ENCODE measurements at regions not wholly inside any gene's neighbourhood (a gene's known extent, or its start where the extent isn't known, plus 50 kb on each side); places are given as distances from the start of the nearest gene placed in this dataset.
"Not testable (repeated sequence)": the region's sequence is repeated elsewhere in the genome, so short reads cannot be mapped to it uniquely, and the experiment has no call there.

GRCh38 chr4:84244346-84244801 is 254.7 kb downstream of the NKX6-1 start:
- H3K36me3 ChIP-seq (ENCODE audit: low read depth, missing control alignments); H3K4me1 ChIP-seq; H3K9me3 ChIP-seq; intact Hi-C loops (cut with DNase I; ENCODE audit: low total_unique reads); H3K27me3 ChIP-seq; H3K27ac ChIP-seq: not testable (repeated sequence)
- peak in 1 of 3 experiments; percentile 3 for TF ChIP-seq CTCF (IDR thresholded peaks at IDR 0.05)
- WGBS, 2 donors = 67 to 79% methylated on average over 6 to 18 of the region's 19 CpGs
- H3K4me3 ChIP-seq = peak overlapping the region; percentile 21 to 41
- peak; percentile 46 for DNase-seq

- TF ChIP-seq CTCF (IDR thresholded peaks at IDR 0.05) (no peak), POLR2A (IDR thresholded peaks at IDR 0.05) (no peak)
- Histone ChIP-seq H3K36me3 (ENCODE audit: low read depth, missing control alignments) (no peaks in the 10 kb centered on the region), H3K27ac (no peak overlapping the region), H3K4me1 (no peaks in the 10 kb centered on the region), H3K9me3 (no peaks in the 10 kb centered on the region), H3K27me3 (no peaks in the 10 kb centered on the region), H3K4me3 (peak overlapping the region; percentile 21 to 41)
- no peak for DNase-seq
- 67 to 72% methylated on average over 11 to 14 of the region's 14 CpGs for WGBS, 2 donors
- intact Hi-C loops (cut with DNase I; ENCODE audit: low total_unique reads) = no loop called here
Measured at GRCh38 chr4:84243685-84244084, 255.4 kb downstream of the NKX6-1 start.

- H3K4me3 ChIP-seq = no peak overlapping the region
- no peaks in the 10 kb centered on the region for H3K4me1 ChIP-seq
- 53 to 55% methylated on average over 4 of the region's 4 CpGs for WGBS, 2 donors
- peak; percentile 58 for DNase-seq
- H3K9me3 ChIP-seq = no peaks in the 10 kb centered on the region
- H3K27me3 ChIP-seq = no peaks in the 10 kb centered on the region
- intact Hi-C loops (cut with DNase I; ENCODE audit: low total_unique reads) = no loop called here
- no peaks in the 10 kb centered on the region for H3K36me3 ChIP-seq (ENCODE audit: low read depth, missing control alignments)
- H3K27ac ChIP-seq = no peak overlapping the region
- TF ChIP-seq CTCF (IDR thresholded peaks at IDR 0.05) = no peak
- TF ChIP-seq POLR2A (IDR thresholded peaks at IDR 0.05) = no peak
Measured at GRCh38 chr4:84239278-84239845, 259.7 kb downstream of the NKX6-1 start.

- Histone ChIP-seq H3K27me3 (no peaks in the 10 kb centered on the region), H3K4me1 (no peaks in the 10 kb centered on the region), H3K9me3 (no peaks in the 10 kb centered on the region), H3K36me3 (ENCODE audit: low read depth, missing control alignments) (no peaks in the 10 kb centered on the region), H3K27ac (no peak overlapping the region), H3K4me3 (no peak overlapping the region)
- intact Hi-C loops (cut with DNase I; ENCODE audit: low total_unique reads) = no loop called here
- 61 to 64% methylated on average over 7 of the region's 7 CpGs for WGBS, 2 donors
- no peak for TF ChIP-seq POLR2A (IDR thresholded peaks at IDR 0.05)
- TF ChIP-seq CTCF (IDR thresholded peaks at IDR 0.05) = no peak
- no peak for DNase-seq
Measured at GRCh38 chr4:84238247-84239090, 260.6 kb downstream of the NKX6-1 start.

Data from testis (tissue), 2 donors.